CD4-positive, alpha-beta T cell treated with Interferon alpha-2 for 1 hour (primary cell): ENCODE measurements at regions not wholly inside any gene's neighbourhood (a gene's known extent, or its start where the extent isn't known, plus 50 kb on each side); places are given as distances from the start of the nearest gene placed in this dataset.

Experiments
- DNase-seq, 2 donors: peaks; one replicate each; pipeline ENCODE4 v3.0.0-alpha.2; 2020 to 2022

- DNase-seq: no peak
Measured at GRCh38 chr16:72308396-72308795, 136.4 kb upstream of the PMFBP1 start.

- no peak for DNase-seq
Measured at GRCh38 chr16:72302332-72302731, 130.4 kb upstream of the PMFBP1 start.

- no peak for DNase-seq
Measured at GRCh38 chr16:72301523-72302236, 129.7 kb upstream of the PMFBP1 start.

- no peak for DNase-seq
Measured at GRCh38 chr16:72300892-72301291, 128.9 kb upstream of the PMFBP1 start.

GRCh38 chr16:72299684-72300243 is 127.8 kb upstream of the PMFBP1 start:
- DNase-seq: no peak

GRCh38 chr16:72298961-72299360 is 127.0 kb upstream of the PMFBP1 start:
- DNase-seq: no peak

- DNase-seq: no peak
Measured at GRCh38 chr16:72295914-72296313, 124.0 kb upstream of the PMFBP1 start.

GRCh38 chr16:72291531-72291981 is 119.6 kb upstream of the PMFBP1 start:
- DNase-seq: no peak

GRCh38 chr16:72291121-72291520 is 119.2 kb upstream of the PMFBP1 start:
- DNase-seq: no peak

GRCh38 chr16:72287649-72288048 is 115.7 kb upstream of the PMFBP1 start:
- no peak for DNase-seq

- DNase-seq: no peak
Measured at GRCh38 chr16:72286936-72287620, 115.1 kb upstream of the PMFBP1 start.

- DNase-seq: no peak
Measured at GRCh38 chr16:72285728-72286127, 113.8 kb upstream of the PMFBP1 start.

- DNase-seq: no peak
Measured at GRCh38 chr16:72285324-72285723, 113.4 kb upstream of the PMFBP1 start.

GRCh38 chr16:72284042-72284789 is 112.3 kb upstream of the PMFBP1 start:
- no peak for DNase-seq

- DNase-seq: no peak
Measured at GRCh38 chr16:72282362-72282761, 110.4 kb upstream of the PMFBP1 start.

- no peak for DNase-seq
Measured at GRCh38 chr16:72278301-72278700, 106.3 kb upstream of the PMFBP1 start.

- no peak for DNase-seq
Measured at GRCh38 chr16:72277749-72278148, 105.8 kb upstream of the PMFBP1 start.

GRCh38 chr16:72271699-72272240 is 99.8 kb upstream of the PMFBP1 start:
- no peak for DNase-seq

GRCh38 chr16:72270531-72270930 is 98.6 kb upstream of the PMFBP1 start:
- DNase-seq: no peak

- no peak for DNase-seq
Measured at GRCh38 chr16:72266836-72267235, 94.9 kb upstream of the PMFBP1 start.

- DNase-seq: no peak
Measured at GRCh38 chr16:72264771-72265170, 92.8 kb upstream of the PMFBP1 start.

- DNase-seq: no peak
Measured at GRCh38 chr16:72262711-72263110, 90.8 kb upstream of the PMFBP1 start.

- DNase-seq: no peak
Measured at GRCh38 chr16:72261127-72261526, 89.2 kb upstream of the PMFBP1 start.
